HepG2 (cell line): ENCODE measurements at regions not wholly inside any gene's neighbourhood (a gene's known extent, or its start where the extent isn't known, plus 50 kb on each side); places are given as distances from the start of the nearest gene placed in this dataset.

Experiments
- FOXM1 ChIP-seq: sonication (generic); formaldehyde crosslinking; IDR thresholded peaks from 2 replicates; pipeline ENCODE4 v1.5.0; 2020; ENCODE audit warnings: missing genetic modification reagents
- NFYC ChIP-seq: IDR thresholded peaks from 2 replicates; pipeline ENCODE4 v1.6.1; 2016; ENCODE audit warnings: missing genetic modification reagents, missing compliant biosample characterization
- TOPORS ChIP-seq: sonication (generic); formaldehyde crosslinking; IDR thresholded peaks from 2 replicates; pipeline ENCODE4 v1.8.0; 2023; ENCODE audit warnings: mild to moderate bottlenecking, missing genetic modification reagents
- ZFP36L2 ChIP-seq: sonication (generic); formaldehyde crosslinking; IDR thresholded peaks from 2 replicates; pipeline ENCODE4 v1.4.0; 2020; ENCODE audit warnings: missing genetic modification reagents
- ZNF136 ChIP-seq: sonication (generic); formaldehyde crosslinking; IDR thresholded peaks from 2 replicates; pipeline ENCODE4 v1.8.1; 2022; ENCODE audit warnings: low read depth, mild to moderate bottlenecking, moderate library complexity, missing genetic modification reagents
- ZNF672 ChIP-seq: sonication (generic); formaldehyde crosslinking; IDR thresholded peaks from 2 replicates; pipeline ENCODE4 v1.8.1; 2022; ENCODE audit warnings: missing genetic modification reagents
- ZNF674 ChIP-seq: sonication (generic); formaldehyde crosslinking; IDR thresholded peaks from 2 replicates; pipeline ENCODE4 v1.5.0; 2020; ENCODE audit warnings: low read depth, mild to moderate bottlenecking, missing genetic modification reagents
- ZNF879 ChIP-seq: sonication (generic); formaldehyde crosslinking; IDR thresholded peaks from 2 replicates; pipeline ENCODE4 v1.8.1; 2023; ENCODE audit warnings: missing genetic modification reagents
- TF ChIP-seq, protein P1 (sequence below): sonication (generic); formaldehyde crosslinking; conservative IDR thresholded peaks from 2 replicates; pipeline ENCODE4 v1.4.0; 2020; ENCODE audit warnings: missing genetic modification reagents
- TF ChIP-seq, protein P2 (sequence below): sonication (generic); formaldehyde crosslinking; IDR thresholded peaks from 2 replicates; pipeline ENCODE4 v1.8.1; 2023; ENCODE audit warnings: mild to moderate bottlenecking, missing genetic modification reagents, borderline replicate concordance
- TF ChIP-seq, protein P3 (sequence below): sonication (generic); formaldehyde crosslinking; IDR thresholded peaks from 2 replicates; pipeline ENCODE4 v1.5.0; 2020; ENCODE audit warnings: mild to moderate bottlenecking, missing genetic modification reagents
- TF ChIP-seq, protein P4 (sequence below): sonication (generic); formaldehyde crosslinking; conservative IDR thresholded peaks from 2 replicates; pipeline ENCODE4 v1.4.0; 2020; ENCODE audit warnings: missing genetic modification reagents
- TF ChIP-seq, protein P5 (sequence below): sonication (generic); formaldehyde crosslinking; IDR thresholded peaks from 2 replicates; pipeline ENCODE4 v1.4.0; 2020; ENCODE audit warnings: mild to moderate bottlenecking, missing genetic modification reagents, borderline replicate concordance
- TF ChIP-seq, protein P6 (sequence below): sonication (generic); formaldehyde crosslinking; IDR thresholded peaks from 2 replicates; pipeline ENCODE4 v1.5.0; 2020; ENCODE audit warnings: missing genetic modification reagents, mild to moderate bottlenecking, borderline replicate concordance

DNA sequence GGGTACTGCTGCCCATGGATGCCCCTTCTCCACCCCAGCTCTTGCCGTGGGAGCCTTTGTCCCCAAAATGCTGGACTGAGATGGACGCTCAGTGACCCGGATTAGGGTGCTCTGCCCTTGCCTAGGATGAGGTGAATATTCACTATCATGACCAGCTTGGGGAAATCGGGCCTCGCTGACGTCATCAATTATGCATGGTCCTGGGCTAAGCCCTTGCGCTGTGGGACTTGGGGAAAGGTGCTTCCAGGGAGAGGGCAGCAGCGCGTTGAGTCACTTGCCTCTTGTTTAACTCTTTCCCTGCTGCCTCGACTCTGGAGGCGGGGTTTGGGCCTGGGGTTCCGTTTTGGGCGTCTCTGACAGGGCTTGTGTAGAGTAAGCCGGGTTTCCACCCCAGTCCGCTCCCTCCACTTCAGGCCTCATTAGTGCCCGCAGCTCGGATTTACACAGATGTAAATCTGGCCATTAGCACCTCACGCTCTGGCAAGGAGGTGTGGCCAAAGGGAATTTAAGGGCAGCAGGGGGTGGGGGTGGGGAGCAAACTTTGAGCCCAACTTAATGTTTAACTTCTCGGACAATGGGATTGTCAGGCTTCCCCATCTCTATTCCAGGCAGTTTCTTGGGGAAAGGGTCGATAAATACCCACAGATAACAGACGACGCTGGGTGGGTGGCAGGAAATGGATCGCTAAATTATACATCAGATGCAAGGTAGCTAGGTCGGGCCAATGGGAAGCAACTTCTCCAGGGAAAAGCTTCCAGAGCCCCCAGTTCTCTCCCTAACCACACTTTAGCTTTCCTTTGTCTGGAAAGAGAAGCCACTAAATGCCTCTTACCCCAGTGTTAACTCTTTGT, 51.3 kb upstream of the TCF7L2 start (continued):
- TF ChIP-seq, protein P1, sequence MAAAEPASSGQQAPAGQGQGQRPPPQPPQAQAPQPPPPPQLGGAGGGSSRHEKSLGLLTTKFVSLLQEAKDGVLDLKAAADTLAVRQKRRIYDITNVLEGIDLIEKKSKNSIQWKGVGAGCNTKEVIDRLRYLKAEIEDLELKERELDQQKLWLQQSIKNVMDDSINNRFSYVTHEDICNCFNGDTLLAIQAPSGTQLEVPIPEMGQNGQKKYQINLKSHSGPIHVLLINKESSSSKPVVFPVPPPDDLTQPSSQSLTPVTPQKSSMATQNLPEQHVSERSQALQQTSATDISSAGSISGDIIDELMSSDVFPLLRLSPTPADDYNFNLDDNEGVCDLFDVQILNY (CRISPR knock-in tag), result no peak
- TF ChIP-seq TOPORS (CRISPR knock-in tag) (peak; percentile 62; the same call in 1 of the 2 replicates), ZNF136 (CRISPR knock-in tag) (no peak), ZNF879 (CRISPR knock-in tag) (no peak), ZNF674 (CRISPR knock-in tag) (no peak), NFYC (no peak; the same call in 1 of the 2 replicates), ZNF672 (CRISPR knock-in tag) (no peak), ZFP36L2 (CRISPR knock-in tag) (no peak), FOXM1 (CRISPR knock-in tag) (no peak)
- TF ChIP-seq, protein P2, sequence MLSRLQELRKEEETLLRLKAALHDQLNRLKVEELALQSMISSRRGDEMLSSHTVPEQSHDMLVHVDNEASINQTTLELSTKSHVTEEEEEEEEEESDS (CRISPR knock-in tag), result no peak
- TF ChIP-seq, protein P3, sequence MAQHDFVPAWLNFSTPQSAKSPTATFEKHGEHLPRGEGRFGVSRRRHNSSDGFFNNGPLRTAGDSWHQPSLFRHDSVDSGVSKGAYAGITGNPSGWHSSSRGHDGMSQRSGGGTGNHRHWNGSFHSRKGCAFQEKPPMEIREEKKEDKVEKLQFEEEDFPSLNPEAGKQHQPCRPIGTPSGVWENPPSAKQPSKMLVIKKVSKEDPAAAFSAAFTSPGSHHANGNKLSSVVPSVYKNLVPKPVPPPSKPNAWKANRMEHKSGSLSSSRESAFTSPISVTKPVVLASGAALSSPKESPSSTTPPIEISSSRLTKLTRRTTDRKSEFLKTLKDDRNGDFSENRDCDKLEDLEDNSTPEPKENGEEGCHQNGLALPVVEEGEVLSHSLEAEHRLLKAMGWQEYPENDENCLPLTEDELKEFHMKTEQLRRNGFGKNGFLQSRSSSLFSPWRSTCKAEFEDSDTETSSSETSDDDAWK (CRISPR knock-in tag), result no peak
- TF ChIP-seq, protein P4, sequence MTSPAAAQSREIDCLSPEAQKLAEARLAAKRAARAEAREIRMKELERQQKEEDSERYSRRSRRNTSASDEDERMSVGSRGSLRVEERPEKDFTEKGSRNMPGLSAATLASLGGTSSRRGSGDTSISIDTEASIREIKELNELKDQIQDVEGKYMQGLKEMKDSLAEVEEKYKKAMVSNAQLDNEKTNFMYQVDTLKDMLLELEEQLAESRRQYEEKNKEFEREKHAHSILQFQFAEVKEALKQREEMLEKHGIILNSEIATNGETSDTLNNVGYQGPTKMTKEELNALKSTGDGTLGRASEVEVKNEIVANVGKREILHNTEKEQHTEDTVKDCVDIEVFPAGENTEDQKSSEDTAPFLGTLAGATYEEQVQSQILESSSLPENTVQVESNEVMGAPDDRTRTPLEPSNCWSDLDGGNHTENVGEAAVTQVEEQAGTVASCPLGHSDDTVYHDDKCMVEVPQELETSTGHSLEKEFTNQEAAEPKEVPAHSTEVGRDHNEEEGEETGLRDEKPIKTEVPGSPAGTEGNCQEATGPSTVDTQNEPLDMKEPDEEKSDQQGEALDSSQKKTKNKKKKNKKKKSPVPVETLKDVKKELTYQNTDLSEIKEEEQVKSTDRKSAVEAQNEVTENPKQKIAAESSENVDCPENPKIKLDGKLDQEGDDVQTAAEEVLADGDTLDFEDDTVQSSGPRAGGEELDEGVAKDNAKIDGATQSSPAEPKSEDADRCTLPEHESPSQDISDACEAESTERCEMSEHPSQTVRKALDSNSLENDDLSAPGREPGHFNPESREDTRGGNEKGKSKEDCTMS, result no peak
- TF ChIP-seq, protein P5, sequence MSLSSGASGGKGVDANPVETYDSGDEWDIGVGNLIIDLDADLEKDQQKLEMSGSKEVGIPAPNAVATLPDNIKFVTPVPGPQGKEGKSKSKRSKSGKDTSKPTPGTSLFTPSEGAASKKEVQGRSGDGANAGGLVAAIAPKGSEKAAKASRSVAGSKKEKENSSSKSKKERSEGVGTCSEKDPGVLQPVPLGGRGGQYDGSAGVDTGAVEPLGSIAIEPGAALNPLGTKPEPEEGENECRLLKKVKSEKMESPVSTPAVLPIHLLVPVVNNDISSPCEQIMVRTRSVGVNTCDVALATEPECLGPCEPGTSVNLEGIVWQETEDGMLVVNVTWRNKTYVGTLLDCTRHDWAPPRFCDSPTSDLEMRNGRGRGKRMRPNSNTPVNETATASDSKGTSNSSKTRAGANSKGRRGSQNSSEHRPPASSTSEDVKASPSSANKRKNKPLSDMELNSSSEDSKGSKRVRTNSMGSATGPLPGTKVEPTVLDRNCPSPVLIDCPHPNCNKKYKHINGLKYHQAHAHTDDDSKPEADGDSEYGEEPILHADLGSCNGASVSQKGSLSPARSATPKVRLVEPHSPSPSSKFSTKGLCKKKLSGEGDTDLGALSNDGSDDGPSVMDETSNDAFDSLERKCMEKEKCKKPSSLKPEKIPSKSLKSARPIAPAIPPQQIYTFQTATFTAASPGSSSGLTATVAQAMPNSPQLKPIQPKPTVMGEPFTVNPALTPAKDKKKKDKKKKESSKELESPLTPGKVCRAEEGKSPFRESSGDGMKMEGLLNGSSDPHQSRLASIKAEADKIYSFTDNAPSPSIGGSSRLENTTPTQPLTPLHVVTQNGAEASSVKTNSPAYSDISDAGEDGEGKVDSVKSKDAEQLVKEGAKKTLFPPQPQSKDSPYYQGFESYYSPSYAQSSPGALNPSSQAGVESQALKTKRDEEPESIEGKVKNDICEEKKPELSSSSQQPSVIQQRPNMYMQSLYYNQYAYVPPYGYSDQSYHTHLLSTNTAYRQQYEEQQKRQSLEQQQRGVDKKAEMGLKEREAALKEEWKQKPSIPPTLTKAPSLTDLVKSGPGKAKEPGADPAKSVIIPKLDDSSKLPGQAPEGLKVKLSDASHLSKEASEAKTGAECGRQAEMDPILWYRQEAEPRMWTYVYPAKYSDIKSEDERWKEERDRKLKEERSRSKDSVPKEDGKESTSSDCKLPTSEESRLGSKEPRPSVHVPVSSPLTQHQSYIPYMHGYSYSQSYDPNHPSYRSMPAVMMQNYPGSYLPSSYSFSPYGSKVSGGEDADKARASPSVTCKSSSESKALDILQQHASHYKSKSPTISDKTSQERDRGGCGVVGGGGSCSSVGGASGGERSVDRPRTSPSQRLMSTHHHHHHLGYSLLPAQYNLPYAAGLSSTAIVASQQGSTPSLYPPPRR (CRISPR knock-in tag), result peak; percentile 33
- TF ChIP-seq, protein P6, sequence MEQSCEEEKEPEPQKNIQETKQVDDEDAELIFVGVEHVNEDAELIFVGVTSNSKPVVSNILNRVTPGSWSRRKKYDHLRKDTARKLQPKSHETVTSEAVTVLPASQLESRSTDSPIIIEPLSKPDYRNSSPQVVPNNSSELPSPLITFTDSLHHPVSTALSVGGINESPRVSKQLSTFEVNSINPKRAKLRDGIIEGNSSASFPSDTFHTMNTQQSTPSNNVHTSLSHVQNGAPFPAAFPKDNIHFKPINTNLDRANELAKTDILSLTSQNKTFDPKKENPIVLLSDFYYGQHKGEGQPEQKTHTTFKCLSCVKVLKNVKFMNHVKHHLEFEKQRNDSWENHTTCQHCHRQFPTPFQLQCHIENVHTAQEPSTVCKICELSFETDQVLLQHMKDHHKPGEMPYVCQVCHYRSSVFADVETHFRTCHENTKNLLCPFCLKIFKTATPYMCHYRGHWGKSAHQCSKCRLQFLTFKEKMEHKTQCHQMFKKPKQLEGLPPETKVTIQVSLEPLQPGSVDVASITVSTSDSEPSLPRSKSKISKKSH, result no peak
